ENCODE measurements at regions not wholly inside any gene's neighbourhood (a gene's known extent, or its start where the extent isn't known, plus 50 kb on each side); places are given as distances from the start of the nearest gene placed in this dataset.

GRCh38 chr17:83201206-83202001, 122.0 kb downstream of the METRNL start:
- no peak for TF ChIP-seq CTCF (IDR thresholded peaks at IDR 0.05; ENCODE audit: insufficient read depth, low read depth, low read length)
- Histone ChIP-seq H3K4me3 (ENCODE audit: low read depth, low read length) (no peak overlapping the region), H3K27me3 (ENCODE audit: control insufficient read depth, insufficient read depth, low read length) (no peaks in the 10 kb centered on the region), H3K36me3 (ENCODE audit: control insufficient read depth, insufficient read depth, low read length) (no peaks in the 10 kb centered on the region)
- CTCF ChIA-PET: interaction anchor here (0.6 to 4.0 kb wide), 4 partner anchors 92 to 426 kb away, joined by 3 to 30 read pairs (median 3); no protein-coding TSS in a partner anchor
- no peak for DNase-seq (ENCODE audit: low read depth)
- POLR2A ChIA-PET: no interaction called here

- TF ChIP-seq CTCF (IDR thresholded peaks at IDR 0.05; ENCODE audit: insufficient read depth, low read depth, low read length): no peak
- no peaks in the 10 kb centered on the region for H3K27me3 ChIP-seq (ENCODE audit: control insufficient read depth, insufficient read depth, low read length)
- no peaks in the 10 kb centered on the region for H3K36me3 ChIP-seq (ENCODE audit: control insufficient read depth, insufficient read depth, low read length)
- POLR2A ChIA-PET: interaction anchor here (0.5 kb wide), 2 partner anchors 123 to 189 kb away, joined by 4 to 23 read pairs; partner anchors contain the start of gene METRNL
- CTCF ChIA-PET: interaction anchor here (0.6 to 4.0 kb wide), 6 partner anchors 58 to 427 kb away, joined by 3 to 30 read pairs (median 4); no protein-coding TSS in a partner anchor
- no peak for DNase-seq (ENCODE audit: low read depth)
- no peak overlapping the region for H3K4me3 ChIP-seq (ENCODE audit: low read depth, low read length)
Measured at GRCh38 chr17:83202002-83203000, 122.9 kb downstream of the METRNL start.

- TF ChIP-seq CTCF (IDR thresholded peaks at IDR 0.05; ENCODE audit: insufficient read depth, low read depth, low read length): no peak
- CTCF ChIA-PET: interaction anchor here (1.1 to 4.0 kb wide), 5 partner anchors 59 to 422 kb away, joined by 3 to 30 read pairs (median 5); no protein-coding TSS in a partner anchor
- POLR2A ChIA-PET: interaction anchor here (0.5 kb wide), 1 partner anchor 124 kb away, joined by 4 read pairs; the partner anchor contains the start of gene METRNL
Measured at GRCh38 chr17:83203073-83203471, 123.7 kb downstream of the METRNL start.

GRCh38 chr17:83203472-83204221, 124.2 kb downstream of the METRNL start:
- no peak for TF ChIP-seq CTCF (IDR thresholded peaks at IDR 0.05; ENCODE audit: insufficient read depth, low read depth, low read length)
- DNase-seq (ENCODE audit: low read depth): no peak
- POLR2A ChIA-PET: no interaction called here
- CTCF ChIA-PET: interaction anchor here (1.0 to 4.0 kb wide), 6 partner anchors 59 to 422 kb away, joined by 3 to 30 read pairs (median 6); no protein-coding TSS in a partner anchor
- Histone ChIP-seq H3K27me3 (ENCODE audit: control insufficient read depth, insufficient read depth, low read length) (no peaks in the 10 kb centered on the region), H3K36me3 (ENCODE audit: control insufficient read depth, insufficient read depth, low read length) (no peaks in the 10 kb centered on the region), H3K4me3 (ENCODE audit: low read depth, low read length) (no peak overlapping the region)

More at GRCh38 chr17:83203073-83203471, 123.7 kb downstream of the METRNL start:
- H3K36me3 ChIP-seq (ENCODE audit: control insufficient read depth, insufficient read depth, low read length): no peaks in the 10 kb centered on the region
- no peaks in the 10 kb centered on the region for H3K27me3 ChIP-seq (ENCODE audit: control insufficient read depth, insufficient read depth, low read length)
- peak; percentile 96 for DNase-seq (ENCODE audit: low read depth)
- no peak overlapping the region for H3K4me3 ChIP-seq (ENCODE audit: low read depth, low read length)
